Left ventricle myocardium inferior (tissue), 1 donor: ENCODE measurements at regions not wholly inside any gene's neighbourhood (a gene's known extent, or its start where the extent isn't known, plus 50 kb on each side); places are given as distances from the start of the nearest gene placed in this dataset.

ENCODE experiments used
- DNase-seq: peaks from one replicate; pipeline ENCODE4 v3.0.0-alpha.2; 2020
- H3K27ac ChIP-seq: fragments of 200-600 bp; replicated peaks from 2 replicates; pipeline ENCODE4 v1.8.0; 2021
- H3K27me3 ChIP-seq: fragments of 200-600 bp; 2 replicates; pipeline ENCODE4 v1.8.0; 2021; ENCODE audit warnings: low read depth
- H3K36me3 ChIP-seq: fragments of 200-600 bp; 2 replicates; pipeline ENCODE4 v1.8.0; 2021
- H3K4me1 ChIP-seq: fragments of 200-600 bp; 2 replicates; pipeline ENCODE4 v1.8.0; 2021
- H3K4me3 ChIP-seq: fragments of 200-600 bp; 2 replicates; pipeline ENCODE4 v1.8.0; 2021; ENCODE audit warnings: mild to moderate bottlenecking, moderate library complexity
- H3K9me3 ChIP-seq: fragments of 200-600 bp; replicated peaks from 2 replicates; pipeline ENCODE4 v1.8.0; 2021
- intact Hi-C: fragments of 100-400 bp; cut with micrococcal nuclease; formaldehyde crosslinking; loops from one replicate; pipeline ENCODE4 v1.11.0; 2022
- TF ChIP-seq, protein P1 (sequence below): fragments of 200-600 bp; IDR thresholded peaks from 2 replicates; pipeline ENCODE4 v1.8.0; 2021; ENCODE audit warnings: antibody characterized with exemption, mild to moderate bottlenecking, borderline replicate concordance
- donor health status: DM: no; HTN: yes; CAD: no; lungs with severe emphysema.

DNA sequence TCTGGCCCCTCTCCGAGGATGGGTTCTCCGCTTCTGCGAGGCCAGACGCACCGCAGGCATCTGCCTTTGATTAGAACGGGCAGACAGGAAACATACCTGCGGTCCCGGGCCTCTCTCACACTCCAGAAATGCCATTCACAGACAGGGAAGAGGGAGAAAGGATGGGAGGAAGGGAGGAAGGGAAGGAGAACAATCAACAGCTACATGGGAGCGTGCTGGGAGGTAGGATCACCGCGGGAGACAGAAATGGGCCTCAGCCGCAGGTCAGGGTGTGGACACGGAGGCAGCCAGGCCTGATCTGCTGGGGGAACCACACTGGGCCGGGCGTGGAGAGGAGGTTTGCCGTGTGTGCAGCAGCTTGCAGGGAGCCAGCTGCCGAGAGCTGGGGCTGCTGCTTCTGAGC, 90.7 kb upstream of the RGMA start:
- no peak overlapping the region for H3K27ac ChIP-seq
- no peaks in the 10 kb centered on the region for H3K36me3 ChIP-seq
- DNase-seq: no peak
- intact Hi-C loops: no loop called here
- no peaks in the 10 kb centered on the region for H3K9me3 ChIP-seq
- TF ChIP-seq, protein P1, sequence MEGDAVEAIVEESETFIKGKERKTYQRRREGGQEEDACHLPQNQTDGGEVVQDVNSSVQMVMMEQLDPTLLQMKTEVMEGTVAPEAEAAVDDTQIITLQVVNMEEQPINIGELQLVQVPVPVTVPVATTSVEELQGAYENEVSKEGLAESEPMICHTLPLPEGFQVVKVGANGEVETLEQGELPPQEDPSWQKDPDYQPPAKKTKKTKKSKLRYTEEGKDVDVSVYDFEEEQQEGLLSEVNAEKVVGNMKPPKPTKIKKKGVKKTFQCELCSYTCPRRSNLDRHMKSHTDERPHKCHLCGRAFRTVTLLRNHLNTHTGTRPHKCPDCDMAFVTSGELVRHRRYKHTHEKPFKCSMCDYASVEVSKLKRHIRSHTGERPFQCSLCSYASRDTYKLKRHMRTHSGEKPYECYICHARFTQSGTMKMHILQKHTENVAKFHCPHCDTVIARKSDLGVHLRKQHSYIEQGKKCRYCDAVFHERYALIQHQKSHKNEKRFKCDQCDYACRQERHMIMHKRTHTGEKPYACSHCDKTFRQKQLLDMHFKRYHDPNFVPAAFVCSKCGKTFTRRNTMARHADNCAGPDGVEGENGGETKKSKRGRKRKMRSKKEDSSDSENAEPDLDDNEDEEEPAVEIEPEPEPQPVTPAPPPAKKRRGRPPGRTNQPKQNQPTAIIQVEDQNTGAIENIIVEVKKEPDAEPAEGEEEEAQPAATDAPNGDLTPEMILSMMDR: no peak
- peaks cover 8% of the 10 kb centered on the region for H3K27me3 ChIP-seq
- H3K4me1 ChIP-seq: peaks cover 12% of the 10 kb centered on the region
- H3K4me3 ChIP-seq: no peak overlapping the region

DNA sequence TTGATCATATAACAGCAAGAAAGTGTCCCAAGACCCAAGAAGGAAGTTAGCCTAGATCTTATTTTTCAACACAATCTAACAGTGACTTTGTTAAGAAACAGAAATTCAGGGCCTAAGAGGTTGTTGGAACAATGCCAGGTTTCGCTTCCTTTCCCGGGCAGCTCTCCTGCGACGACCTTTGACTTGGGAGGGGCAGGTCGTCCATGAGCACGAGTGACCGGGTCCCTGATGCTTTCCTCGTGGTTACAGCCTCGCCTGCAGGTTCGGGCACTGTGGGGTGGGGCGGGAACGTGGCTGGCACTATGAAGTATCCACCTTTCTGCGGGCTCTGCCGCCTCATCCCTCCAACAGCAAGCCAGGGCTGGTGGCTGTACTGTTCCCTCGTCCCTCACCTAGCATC, 90.1 kb upstream of the RGMA start:
- Histone ChIP-seq H3K27ac (no peak overlapping the region), H3K4me3 (no peak overlapping the region)
- DNase-seq: peak; percentile 29

GRCh38 chr15:93178371-93178770, 89.4 kb upstream of the RGMA start:
- intact Hi-C loops: no loop called here
- TF ChIP-seq, protein P1: no peak
- DNase-seq: no peak
- Histone ChIP-seq H3K36me3 (no peaks in the 10 kb centered on the region), H3K27ac (no peak overlapping the region), H3K9me3 (no peaks in the 10 kb centered on the region), H3K27me3 (peaks cover 8% of the 10 kb centered on the region), H3K4me1 (peaks cover 12% of the 10 kb centered on the region), H3K4me3 (no peak overlapping the region)

More for the DNA sequence above, 90.1 kb upstream of the RGMA start:
- TF ChIP-seq, protein P1: no peak
- H3K27me3 ChIP-seq: peaks cover 8% of the 10 kb centered on the region
- intact Hi-C loops: no loop called here
- no peaks in the 10 kb centered on the region for H3K36me3 ChIP-seq
- H3K4me1 ChIP-seq: peaks cover 12% of the 10 kb centered on the region
- H3K9me3 ChIP-seq: no peaks in the 10 kb centered on the region

DNA sequence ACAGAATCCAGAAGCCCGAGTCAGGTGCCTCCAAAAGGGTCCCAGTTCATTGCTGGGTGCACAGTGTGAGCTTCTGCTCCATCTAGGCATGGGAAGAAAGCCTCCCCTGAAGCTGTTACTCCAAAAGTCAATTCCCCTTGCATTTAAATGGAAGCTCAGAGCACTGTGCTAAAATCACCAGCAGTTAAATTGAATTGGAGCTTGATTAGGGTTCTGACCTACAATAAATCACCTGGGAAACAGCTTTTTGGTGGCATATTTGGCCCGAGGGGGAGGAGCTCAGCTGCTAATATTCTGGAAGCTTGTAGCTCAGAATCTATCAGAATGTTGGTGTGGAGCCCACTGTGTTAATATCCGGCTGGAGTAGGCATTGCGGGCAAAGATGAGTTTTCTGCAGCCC, 87.1 kb upstream of the RGMA start:
- Histone ChIP-seq H3K36me3 (no peaks in the 10 kb centered on the region), H3K9me3 (peaks cover 5% of the 10 kb centered on the region), H3K27me3 (peaks cover 8% of the 10 kb centered on the region), H3K27ac (no peak overlapping the region), H3K4me1 (peaks cover 7% of the 10 kb centered on the region), H3K4me3 (no peak overlapping the region)
- TF ChIP-seq, protein P1: no peak
- intact Hi-C loops: no loop called here
- DNase-seq: no peak

DNA sequence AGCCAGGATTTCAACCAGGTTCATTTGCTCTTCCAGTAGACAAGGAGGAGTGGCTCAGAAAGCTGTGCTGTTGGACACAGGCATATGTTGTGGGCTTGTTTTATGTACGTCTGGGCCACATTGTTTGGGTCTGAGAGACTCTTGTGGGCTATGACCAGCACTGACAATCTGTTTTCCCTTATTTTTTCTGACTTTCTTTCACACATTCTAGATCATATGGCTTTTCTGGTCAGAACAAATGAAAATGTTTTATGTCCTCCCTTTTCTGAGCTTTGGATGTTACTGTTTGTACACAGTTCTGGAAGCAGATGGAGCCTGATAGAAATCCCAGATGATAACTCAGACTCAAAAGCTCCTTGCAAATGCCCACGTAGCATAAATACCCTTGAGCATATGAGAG, 85.8 kb upstream of the RGMA start:
- Histone ChIP-seq H3K36me3 (no peaks in the 10 kb centered on the region), H3K27me3 (peaks cover 8% of the 10 kb centered on the region), H3K4me1 (peaks cover 7% of the 10 kb centered on the region), H3K4me3 (no peak overlapping the region), H3K27ac (no peak overlapping the region), H3K9me3 (peaks cover 5% of the 10 kb centered on the region)
- TF ChIP-seq, protein P1: no peak
- intact Hi-C loops: no loop called here
- DNase-seq: no peak

- Histone ChIP-seq H3K27ac (no peak overlapping the region), H3K27me3 (peaks cover 2% of the 10 kb centered on the region), H3K4me1 (no peaks in the 10 kb centered on the region), H3K9me3 (peaks cover 5% of the 10 kb centered on the region), H3K36me3 (no peaks in the 10 kb centered on the region), H3K4me3 (no peak overlapping the region)
- intact Hi-C loops: no loop called here
- TF ChIP-seq, protein P1: no peak
- DNase-seq: no peak
Measured at GRCh38 chr15:93173369-93173768, 84.4 kb upstream of the RGMA start.
